K562 (cell line): ENCODE measurements at regions not wholly inside any gene's neighbourhood (a gene's known extent, or its start where the extent isn't known, plus 50 kb on each side); places are given as distances from the start of the nearest gene placed in this dataset.

Source experiments
- ETS2 ChIP-seq: IDR thresholded peaks from 2 replicates; pipeline ENCODE4 v1.6.1; 2016; ENCODE audit warnings: borderline replicate concordance, missing genetic modification characterization, mild to moderate bottlenecking, moderate library complexity, missing compliant biosample characterization; ENCODE audit not compliant: poor library complexity, severe bottlenecking
- GABPA ChIP-seq: fragments of 200-800 bp; sonication (Bioruptor generic); conservative IDR thresholded peaks from 2 replicates; pipeline ENCODE4 v1.6.1; 2016; ENCODE audit warnings: low read depth, missing genetic modification characterization, missing compliant biosample characterization
- GABPB2 ChIP-seq: fragments of 250-450 bp; sonication (Bioruptor Pico); conservative IDR thresholded peaks from 2 replicates; pipeline ENCODE4 v1.5.1; 2021; ENCODE audit warnings: mild to moderate bottlenecking
- REST ChIP-seq, 2 experiments: fragments of 450-650 bp; formaldehyde crosslinking in 1 of 2; IDR thresholded peaks; 2 replicates each; pipeline versions ENCODE4 v1.4.0 to v1.6.1; 2014 to 2020; ENCODE audit warnings: mild to moderate bottlenecking in 2 of 2, borderline replicate concordance in 1 of 2, low read depth in 1 of 2
- ZC3H8 ChIP-seq: fragments of 450-650 bp; IDR thresholded peaks from 2 replicates; pipeline ENCODE4 v1.6.1; 2017
- ZNF639 ChIP-seq, 2 experiments: fragments of 200-800 bp in 1 of 2; sonication (Bioruptor generic) in 1 of 2; sonication (generic) in 1 of 2; formaldehyde crosslinking in 1 of 2; IDR thresholded peaks in 1 of 2; conservative IDR thresholded peaks in 1 of 2; 2 replicates each; pipeline versions ENCODE4 v1.5.0 to v1.6.1; 2016 to 2020; ENCODE audit warnings: missing compliant biosample characterization in 1 of 2, missing genetic modification characterization in 1 of 2, missing genetic modification reagents in 1 of 2
- TF ChIP-seq, protein P1 (sequence below): fragments of 450-650 bp; formaldehyde crosslinking; IDR thresholded peaks from 2 replicates; pipeline ENCODE4 v1.4.0; 2020; ENCODE audit warnings: mild to moderate bottlenecking, moderate library complexity

DNA sequence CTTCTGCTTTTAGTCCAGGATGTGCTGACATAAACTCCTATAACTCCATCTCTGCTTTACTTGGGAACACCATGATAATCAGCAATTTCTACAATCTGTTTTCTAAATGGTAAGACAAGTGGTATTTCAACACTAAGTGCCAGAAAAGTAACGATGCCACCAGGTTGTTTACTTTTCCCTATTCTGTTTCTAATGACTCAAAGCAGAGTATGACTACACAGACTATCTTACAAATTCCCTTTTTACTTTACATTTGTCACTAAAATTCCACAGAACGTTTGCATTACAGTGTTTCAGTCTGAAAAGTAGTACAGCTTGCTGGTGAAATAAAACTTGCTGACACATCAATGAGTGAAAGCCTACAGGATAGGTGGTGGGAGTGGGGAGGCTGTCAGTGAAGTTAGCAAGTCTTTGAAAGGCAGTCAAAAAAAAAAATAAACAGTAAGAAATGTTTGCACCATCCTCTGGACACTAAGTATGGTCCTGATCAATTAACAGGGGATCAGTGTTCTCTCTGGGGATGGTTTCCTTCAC is 186.5 kb downstream of the LURAP1L start (continued):
- no peak for TF ChIP-seq REST (IDR thresholded peaks at IDR 0.05; ENCODE audit: borderline replicate concordance)
- no peak for TF ChIP-seq REST (CRISPR knock-in tag; IDR thresholded peaks at IDR 0.05; ENCODE audit: low read depth)
- TF ChIP-seq ETS2, result no peak
- no peak for TF ChIP-seq GABPA (tag)
- TF ChIP-seq ZC3H8, result no peak
- no peak for TF ChIP-seq ZNF639 (CRISPR knock-in tag; conservative IDR thresholded peaks at IDR 0.05 in 1 of 2, IDR thresholded peaks at IDR 0.05 in 1 of 2)
- TF ChIP-seq GABPB2 (CRISPR knock-in tag), result no peak
- TF ChIP-seq, protein P1, sequence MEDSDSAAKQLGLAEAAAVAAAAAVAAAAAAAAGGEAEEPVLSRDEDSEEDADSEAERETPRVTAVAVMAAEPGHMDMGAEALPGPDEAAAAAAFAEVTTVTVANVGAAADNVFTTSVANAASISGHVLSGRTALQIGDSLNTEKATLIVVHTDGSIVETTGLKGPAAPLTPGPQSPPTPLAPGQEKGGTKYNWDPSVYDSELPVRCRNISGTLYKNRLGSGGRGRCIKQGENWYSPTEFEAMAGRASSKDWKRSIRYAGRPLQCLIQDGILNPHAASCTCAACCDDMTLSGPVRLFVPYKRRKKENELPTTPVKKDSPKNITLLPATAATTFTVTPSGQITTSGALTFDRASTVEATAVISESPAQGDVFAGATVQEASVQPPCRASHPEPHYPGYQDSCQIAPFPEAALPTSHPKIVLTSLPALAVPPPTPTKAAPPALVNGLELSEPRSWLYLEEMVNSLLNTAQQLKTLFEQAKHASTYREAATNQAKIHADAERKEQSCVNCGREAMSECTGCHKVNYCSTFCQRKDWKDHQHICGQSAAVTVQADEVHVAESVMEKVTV, result no peak
